IPS DF 4.7 (cell line): ENCODE measurements at regions not wholly inside any gene's neighbourhood (a gene's known extent, or its start where the extent isn't known, plus 50 kb on each side); places are given as distances from the start of the nearest gene placed in this dataset.
"Not testable (repeated sequence)": the region's sequence is repeated elsewhere in the genome, so short reads cannot be mapped to it uniquely, and the experiment has no call there.

ENCODE experiments used
- DNase-seq: peaks from one replicate; pipeline ENCODE4 v3.0.0-alpha.2; 2013; ENCODE audit warnings: low spot score; ENCODE audit errors: extremely low read depth

DNA sequence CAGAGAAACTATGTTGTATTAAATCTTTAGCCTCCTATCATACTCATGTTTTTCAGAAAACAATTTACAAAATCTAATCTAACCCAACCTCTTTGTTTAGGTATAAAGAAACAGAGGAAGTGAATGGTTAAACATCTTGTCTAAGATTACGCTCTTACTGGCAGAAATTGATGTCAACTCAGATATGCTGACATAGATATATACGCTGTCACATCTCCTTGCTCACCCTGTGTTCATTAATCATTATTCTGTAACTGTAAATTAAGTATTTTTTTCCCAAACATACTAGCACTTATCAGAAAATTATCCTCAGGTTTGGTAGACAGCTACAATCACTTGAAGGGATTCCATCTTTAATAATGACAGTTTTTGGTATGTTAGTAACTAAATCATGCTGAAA, 1127.6 kb upstream of the SEL1L start:
- DNase-seq = no peak

DNA sequence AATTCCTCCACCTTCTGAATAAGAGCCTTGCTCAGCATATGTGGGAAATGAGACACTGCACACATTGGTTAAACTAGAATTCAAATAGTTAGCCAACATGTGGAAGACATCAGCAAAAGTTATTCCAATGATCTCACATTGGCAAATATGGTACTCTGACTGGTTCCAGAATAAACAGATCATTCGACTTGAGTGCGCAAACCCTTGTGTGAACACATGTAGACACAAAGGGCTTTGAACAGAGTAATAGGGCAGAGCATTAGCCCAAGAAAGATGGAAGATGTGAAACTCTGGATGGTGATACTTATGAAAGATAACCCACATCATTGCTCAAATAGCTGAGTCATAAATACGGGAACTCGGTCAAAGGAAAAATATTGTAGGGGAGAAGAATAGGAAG, 1133.4 kb upstream of the SEL1L start:
- no peak for DNase-seq

DNA sequence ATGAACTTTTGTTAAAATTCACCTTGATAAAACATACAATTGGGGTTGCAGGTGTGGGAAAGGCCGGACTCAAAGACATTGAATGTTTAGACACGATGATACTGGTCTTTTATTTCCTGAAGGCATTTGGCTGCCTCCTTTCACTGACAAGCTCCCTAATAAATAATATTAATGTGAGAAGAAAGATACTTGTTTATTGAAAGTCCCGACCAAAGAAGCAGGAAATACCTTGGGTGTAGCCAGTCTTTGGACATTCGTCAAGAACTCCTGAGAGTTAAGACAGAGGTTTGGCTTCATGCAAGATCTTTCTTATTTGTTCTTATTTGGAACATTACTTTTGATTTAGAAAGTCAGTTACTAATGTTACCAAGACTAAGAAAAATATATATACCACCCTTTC, 1133.8 kb upstream of the SEL1L start:
- DNase-seq = no peak

DNA sequence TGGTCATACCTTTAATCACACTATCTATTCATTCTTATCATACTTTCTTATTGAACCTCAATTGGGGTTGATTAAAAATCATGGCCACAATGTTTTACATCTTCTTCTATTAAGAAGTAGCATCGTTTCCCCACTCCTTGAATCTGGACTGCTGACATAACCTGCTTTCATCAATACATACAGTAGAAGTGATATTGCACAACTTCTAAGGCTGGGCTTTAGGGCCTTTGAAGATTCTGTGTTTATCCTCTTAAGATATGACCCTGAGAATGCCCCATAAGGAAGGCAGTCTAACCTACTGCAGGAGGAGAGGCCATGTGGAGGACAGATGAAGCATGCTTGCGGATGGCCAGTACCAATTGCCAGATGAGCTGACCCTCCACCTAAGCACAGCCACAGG, 1142.8 kb upstream of the SEL1L start:
- no peak for DNase-seq

DNA sequence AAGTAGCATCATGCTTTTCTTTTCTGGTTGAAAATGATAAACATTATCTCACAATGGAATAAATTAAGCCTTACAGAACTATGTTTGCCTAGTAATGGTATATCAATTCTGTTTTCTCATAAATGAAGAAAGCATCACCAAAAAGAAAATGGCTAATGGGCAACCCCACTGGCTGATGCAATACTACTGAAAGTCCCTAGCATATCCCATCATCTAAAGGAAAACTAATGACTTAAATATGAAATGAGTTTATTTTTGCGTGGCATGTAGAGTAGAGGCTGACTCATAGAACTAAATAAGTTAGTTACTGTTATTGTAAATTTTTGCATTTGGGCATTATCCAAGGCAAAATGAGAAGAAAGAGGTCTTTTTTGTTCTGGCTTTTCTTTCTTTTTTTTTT, 1156.3 kb upstream of the SEL1L start:
- DNase-seq = no peak

DNA sequence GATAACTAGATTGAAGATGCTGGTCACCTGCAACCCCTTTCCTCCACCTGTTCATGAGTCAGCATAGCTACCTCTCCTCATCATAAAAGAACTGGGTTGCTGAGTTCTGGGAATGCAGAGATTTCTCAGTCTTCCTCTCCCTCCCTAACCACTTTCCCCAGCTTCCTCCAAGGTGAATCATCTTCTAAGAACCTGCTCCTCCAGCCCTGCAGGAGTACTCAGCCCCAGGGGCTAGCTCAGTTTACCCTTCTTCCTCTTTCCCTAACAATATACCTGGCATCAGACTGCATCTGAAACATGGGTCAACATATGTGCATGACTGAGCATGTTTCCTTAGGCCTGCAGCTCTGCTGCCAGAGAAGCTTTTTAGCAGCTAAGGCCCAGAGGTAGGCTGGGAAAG, 1157.5 kb upstream of the SEL1L start:
- not testable (repeated sequence) for DNase-seq

DNA sequence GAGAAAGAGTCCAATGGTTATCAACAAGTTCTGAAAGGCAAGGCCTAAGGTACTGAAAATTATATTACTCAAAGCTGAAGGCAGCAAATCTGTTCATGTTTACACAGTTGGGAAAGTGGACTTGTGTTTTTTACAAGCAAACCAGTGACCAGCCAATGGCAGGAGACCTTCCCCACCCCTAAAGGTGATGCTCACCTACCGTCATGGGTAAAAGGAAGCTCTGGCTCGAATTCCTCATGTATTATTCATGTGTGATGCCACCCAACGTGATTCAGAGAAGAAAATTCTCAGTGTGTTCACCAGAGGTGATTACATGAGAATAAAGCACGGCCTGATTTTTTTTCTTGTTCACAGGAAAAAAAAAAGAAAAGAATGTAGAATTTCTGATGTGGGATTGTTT, 1161.2 kb upstream of the SEL1L start:
- DNase-seq = no peak

DNA sequence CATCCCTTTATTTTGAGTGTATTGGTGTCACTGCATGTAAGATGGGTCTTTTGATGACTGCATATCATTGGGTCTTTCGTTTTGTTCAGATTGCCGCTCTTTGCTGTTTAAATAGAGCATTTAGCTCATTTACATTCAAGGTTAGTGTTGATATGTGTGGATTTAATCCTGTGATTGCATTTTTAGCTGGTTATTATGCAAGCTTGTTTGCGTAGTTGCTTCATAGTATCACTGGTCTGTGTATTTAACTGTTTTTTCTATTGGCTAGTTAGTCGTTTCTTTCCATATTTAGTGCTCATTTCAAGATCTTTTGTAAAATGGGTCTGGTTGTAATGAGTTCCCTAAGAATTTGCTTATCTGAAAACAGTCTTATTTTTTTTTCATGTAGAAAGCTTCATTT, 1170.6 kb upstream of the SEL1L start:
- no peak for DNase-seq

DNA sequence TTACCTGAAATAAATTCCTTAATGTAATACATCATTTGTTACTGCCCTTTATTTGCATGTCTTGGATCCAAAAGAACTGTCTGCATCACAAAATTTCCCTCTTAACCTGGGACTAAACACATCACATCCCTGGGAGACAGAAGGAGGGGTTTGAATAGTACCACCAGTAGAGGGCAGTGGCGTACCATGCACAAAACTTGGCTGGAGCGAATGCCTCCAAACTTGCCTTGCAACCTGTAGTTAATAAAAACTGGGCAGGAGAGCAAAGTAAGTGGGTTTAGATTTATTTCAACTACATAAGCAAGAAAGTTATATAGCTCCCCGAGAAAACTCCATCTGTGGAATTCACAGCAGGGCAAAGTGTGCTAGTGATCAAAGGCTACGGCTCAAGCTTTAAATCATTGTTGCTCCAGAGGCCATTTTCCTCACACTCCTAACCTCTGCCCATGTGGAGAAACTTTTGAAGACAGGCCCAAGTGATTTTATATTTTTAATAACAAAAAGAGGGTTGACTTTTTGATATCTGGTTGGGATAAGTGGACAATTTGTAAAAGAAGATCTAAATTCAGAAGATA, 1176.7 kb upstream of the SEL1L start:
- DNase-seq = peak; percentile 56

DNA sequence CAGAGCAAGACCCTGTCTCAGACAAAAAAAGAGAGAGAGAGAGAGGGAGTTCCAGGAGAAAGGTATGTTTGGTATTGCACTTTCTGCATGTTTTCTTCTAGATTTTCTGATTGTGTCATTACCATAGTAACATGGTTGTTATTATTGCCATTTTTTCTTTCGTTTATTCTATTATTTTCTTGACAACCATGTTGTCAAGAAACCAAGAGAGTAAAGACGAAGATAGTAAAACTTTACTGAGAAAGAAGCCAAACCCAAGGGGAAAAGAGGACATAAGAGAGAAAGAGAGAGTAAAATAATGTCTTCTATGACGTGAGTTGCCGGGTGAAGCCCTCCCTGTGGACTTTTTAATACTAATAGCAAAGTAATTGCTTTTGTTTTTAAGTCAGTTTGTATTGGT, 1186.0 kb upstream of the SEL1L start:
- no peak for DNase-seq

DNA sequence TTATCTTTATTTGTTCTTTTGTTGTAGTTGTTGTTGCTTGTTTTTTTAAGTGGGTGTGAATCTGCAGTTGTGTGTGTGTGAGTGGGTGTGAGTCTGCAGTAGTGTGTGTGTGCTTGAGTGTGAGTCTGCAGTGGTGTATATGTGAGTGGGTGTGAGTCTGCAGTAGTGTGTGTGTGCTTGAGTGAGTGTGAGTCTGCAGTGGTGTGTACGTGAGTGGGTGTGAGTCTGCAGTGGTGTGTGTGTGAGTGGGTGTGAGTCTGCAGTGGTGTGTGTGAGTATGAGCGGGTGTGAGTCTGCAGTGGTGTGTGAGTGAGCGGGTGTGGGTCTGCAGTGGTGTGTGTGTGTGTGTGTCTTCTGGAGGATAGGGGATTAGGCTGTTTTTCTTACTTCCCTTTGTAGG, 1186.8 kb upstream of the SEL1L start:
- DNase-seq = no peak

DNA sequence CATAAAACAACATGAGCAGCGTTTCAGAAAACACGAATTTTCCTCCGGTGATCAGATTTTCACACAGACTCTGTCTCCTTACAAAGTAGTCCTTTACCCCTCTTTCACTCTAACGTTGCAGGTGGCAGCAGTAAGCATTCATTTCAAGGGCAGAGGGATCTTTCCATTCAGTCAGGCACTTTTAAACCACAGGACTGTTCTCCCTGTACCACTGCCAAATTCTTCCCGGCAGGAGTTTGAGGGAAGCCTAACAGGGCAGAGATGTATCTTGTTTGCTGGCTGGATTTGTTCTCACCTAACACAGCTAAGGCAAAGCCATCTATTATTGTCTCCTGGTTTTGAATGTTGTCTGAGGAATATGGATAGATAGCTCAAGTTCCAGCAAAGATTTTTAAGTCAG, 1187.3 kb upstream of the SEL1L start:
- DNase-seq = no peak

DNA sequence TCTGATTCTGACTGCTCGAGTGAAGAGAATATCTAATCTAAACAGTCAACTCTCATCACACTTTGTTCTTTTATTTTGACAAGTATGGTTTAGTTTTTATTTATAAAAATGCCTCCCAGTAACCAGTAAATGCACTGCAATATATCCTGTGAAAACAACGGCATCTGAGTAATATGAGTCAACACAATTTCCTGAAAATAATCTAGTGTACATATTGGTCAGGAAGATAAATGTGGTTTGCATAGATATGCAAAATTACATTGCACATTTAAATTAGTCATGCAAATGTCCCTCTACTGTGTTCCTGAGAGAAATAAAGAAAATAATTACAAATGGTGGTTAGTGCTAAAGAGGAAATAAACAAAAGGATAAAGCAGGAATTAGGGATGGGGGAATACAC, 1190.7 kb upstream of the SEL1L start:
- DNase-seq = no peak

DNA sequence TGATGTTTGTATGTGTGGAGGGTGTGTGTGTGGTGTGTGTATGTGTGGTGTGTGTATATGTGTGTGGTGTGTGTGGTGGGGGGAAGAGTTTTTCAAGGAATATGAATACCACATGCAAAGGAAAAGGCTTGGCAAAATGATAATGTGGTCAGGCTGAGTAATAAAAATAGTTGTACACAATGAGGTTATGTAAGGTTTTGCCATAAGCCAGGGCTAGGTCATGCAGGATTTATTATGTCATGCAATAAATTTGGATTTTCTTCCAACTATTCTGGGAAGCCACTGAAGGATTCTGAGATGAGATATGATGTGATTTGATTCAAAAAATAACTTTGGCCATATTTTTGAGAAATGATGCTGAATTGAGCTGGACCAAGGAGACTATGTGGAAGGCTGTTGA, 1191.6 kb upstream of the SEL1L start:
- no peak for DNase-seq

DNA sequence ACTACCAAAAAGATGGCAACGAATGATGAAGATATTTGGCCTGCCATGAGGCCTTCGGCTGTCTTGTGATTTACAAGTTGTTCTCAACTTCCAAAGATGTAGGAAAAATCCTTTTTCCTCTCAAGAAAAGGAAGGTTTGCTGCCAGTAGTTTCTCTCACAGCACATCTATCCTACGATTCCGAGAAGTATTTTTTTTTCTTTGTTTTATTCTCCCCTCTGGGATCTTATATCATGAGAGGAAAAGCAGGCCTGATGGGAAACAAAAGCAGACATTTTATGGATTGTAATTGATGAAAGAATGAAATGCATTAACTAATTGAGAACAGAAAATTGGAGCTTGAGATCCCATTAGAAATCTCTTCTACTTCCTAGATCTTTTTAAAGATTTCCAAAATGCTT, 1197.9 kb upstream of the SEL1L start:
- DNase-seq = no peak

DNA sequence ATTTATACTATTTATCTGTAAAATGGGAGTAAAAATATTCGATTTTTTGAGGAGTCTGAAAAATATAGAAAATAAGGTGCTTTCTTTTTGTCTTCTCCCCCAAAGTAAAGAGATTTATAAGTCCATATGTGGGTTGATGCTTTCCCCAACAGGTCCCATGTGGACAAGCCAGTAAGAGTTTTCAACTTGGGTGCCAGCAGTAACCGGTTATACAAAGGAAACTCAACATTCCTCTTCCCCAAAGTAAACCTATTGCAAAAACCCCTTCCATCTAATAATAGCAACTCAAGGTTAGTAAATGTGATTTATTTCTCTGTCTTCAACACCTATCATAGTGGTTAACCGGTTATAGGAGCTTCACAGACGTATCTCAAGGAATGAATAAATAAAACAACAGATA, 1206.9 kb upstream of the SEL1L start:
- no peak for DNase-seq

DNA sequence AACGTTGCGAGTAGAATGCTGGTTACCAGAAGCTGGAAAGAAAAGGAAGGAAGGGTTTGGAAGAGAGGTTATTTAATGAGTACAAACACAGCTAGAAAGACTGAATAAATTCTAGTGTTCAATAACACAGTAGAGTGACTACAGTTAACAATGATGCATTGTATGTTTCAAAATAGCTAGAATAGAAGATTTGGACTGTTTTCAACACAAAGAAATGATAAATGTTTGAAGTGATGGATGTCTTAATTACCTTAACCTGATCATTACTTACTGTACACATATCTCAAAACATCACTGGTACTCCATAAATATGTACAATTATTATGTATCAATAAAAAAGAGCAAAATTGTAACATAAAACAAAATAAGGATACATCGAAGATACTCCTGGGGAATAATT, 1221.8 kb upstream of the SEL1L start:
- DNase-seq = no peak

DNA sequence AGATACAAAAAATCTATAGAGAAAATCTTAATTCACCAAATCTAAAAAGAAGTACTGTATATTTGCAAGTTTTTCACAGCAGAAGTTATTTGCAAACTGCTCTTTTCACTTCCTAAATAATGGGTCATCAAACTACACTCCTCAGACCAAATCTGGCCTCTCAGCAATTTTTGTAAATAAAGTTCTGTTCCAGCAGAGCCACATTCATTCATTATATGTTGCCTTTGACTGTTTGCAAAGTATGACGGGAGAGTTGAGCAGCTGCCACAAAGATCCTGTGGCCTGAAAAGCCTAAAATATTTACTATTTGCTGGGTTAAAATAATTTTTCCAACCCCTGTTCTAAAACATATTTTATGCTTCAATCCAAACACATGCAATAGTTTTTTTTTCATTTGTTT, 1222.3 kb upstream of the SEL1L start:
- no peak for DNase-seq

DNA sequence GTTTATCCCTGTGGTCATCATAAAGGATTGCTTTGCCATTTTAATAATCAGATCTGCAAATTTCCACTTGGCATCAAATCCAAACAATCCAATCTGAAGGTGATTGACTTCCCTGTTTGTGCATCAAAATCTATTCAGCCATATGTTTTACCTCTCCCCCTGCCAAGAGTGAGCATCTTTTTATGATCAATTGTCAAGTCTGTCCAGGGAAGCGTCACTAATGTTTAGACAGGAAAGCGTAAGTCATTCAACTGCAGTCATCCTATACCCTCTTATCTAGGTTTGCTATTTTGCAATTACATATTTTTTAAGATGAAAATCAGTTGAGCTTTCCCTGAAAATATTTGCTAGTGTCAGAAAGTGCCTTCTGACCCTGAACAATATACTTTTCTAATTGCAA, 1224.1 kb upstream of the SEL1L start:
- DNase-seq = no peak

DNA sequence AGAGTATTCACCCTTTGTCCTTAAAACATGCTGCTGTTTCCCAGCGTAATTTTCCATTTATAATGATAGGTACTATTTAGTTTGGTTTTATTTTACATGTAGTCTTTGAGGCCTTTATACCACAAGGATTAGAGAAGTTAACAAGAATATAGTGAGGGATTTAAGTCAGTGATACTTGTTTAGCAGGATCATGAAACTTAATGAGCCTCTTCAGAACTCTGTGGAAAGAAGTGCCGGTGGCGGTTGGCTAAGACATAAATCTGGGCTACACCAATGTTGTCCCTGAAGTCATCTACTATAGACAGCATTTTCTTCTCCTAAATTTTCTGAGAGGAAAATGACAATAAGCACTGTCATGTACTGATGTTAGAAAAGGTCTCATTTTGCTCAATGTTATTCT, 1226.0 kb upstream of the SEL1L start:
- DNase-seq = no peak

DNA sequence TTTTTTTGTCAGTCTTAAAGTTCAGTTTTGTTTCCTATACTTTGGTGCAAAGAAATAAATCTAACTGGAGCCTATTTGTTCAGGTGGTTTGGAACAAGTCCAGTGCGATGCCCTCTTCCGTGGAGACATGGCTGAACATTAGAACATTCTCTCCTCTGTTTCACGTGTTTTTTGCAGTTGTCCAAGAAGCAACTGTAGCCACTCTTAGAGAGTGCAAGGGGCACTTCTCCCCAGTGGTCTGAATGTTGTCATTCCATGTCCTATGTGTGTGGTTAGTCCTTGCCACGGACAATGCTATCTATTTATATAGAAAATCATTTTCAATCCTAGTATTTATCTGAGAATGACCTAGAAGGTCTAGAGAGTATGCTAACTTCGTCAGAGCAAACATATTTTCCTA, 1232.5 kb upstream of the SEL1L start:
- no peak for DNase-seq

DNA sequence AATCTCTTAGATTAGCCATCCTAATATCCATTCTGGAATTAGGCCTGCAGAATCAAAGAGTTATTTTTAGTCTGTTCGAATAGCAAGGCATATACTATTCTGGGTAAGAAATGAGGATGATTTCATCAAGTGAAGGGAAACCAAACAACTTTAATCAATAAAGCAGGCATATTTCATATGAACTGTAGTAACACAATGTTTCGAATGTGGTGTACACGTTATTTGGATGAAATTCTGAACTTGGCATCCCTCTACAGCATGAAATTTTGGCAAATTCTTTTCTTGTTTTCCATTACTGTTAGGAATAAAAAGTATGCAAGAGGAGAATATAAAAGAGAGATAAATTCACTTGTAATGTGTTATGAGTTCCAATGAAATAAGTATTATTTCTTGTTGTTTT, 1233.3 kb upstream of the SEL1L start:
- no peak for DNase-seq

DNA sequence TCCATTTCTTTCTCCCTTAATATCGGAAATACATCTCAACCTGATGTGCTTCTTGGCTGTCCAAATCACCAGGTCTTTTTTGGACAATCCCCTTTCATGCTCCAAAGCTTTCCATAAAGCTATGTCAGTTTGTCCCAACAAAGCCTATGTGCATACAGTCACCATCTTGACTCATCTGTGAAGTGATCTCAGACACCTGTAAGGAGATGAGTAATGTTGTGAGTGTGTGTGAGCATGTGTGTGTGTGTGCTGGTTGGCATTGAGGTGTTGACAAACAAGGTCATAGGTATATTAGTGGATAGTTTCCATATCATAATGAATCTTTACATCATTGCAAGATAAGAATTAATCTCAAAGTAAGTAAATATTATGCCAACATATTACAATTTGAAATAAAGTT, 1243.3 kb upstream of the SEL1L start:
- DNase-seq = no peak

DNA sequence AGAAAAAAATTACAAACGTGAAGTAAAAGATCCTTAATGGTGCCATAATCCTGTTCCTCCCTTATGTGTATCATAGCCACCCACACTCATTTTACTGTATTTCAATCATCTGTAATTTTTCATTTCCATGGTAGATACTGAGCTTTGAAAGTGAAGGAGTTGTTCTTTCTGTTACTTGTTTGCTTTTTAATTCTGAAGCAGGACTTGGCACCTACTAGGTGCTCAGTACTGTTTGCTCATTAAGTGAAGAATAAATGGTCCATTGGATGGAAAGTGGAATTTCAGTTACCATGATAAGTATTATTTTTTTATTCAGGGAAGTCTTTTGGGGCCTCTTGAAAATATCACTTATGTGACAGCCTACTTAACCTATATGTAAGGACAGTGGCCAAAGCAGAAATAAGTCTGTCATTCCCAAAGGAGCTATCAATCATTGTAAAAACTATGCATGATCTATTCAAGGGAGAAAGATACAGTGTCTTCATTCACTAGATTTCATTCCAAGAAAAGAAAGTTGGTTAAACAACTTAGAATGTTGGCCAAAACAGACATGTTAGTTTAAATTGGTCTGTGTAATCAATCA, 1244.4 kb upstream of the SEL1L start:
- no peak for DNase-seq
